Esophagus squamous epithelium (tissue), 4 donors: ENCODE measurements at regions not wholly inside any gene's neighbourhood (a gene's known extent, or its start where the extent isn't known, plus 50 kb on each side); places are given as distances from the start of the nearest gene placed in this dataset.

Source experiments
- CTCF ChIP-seq, 6 experiments: fragments of 450-650 bp in 4 of 6; fragments of 200-600 bp in 2 of 6; sonication (generic) in 2 of 6; IDR thresholded peaks; one replicate each; pipeline ENCODE4 v1.5.1; 2016 to 2019; ENCODE audit warnings: antibody characterized with exemption in 6 of 6, mild to moderate bottlenecking in 4 of 6, moderate library complexity in 4 of 6
- POLR2A ChIP-seq, 4 donors: fragments of 450-650 bp; IDR thresholded peaks; one replicate each; pipeline ENCODE4 v1.6.1; 2017; ENCODE audit warnings: antibody characterized with exemption in 4 of 4, mild to moderate bottlenecking in 4 of 4, moderate library complexity in 3 of 4

GRCh38 chr22:22362936-22363335 is 118.3 kb downstream of the VPREB1 start:
- TF ChIP-seq CTCF (IDR thresholded peaks at IDR 0.05) = no peak
- no peak for TF ChIP-seq POLR2A (IDR thresholded peaks at IDR 0.05)
